Breast epithelium (tissue), 4 donors: ENCODE measurements at regions not wholly inside any gene's neighbourhood (a gene's known extent, or its start where the extent isn't known, plus 50 kb on each side); places are given as distances from the start of the nearest gene placed in this dataset.

Source experiments
- DNase-seq, 2 donors: peaks; one replicate each; pipeline ENCODE4 v3.0.0-alpha.2; 2019; ENCODE audit warnings: low spot score in 2 of 2
- H3K27ac ChIP-seq, 2 donors: fragments of 200-600 bp; sonication (generic) in 1 of 2; one replicate each; pipeline ENCODE4 v1.5.1; 2016 to 2019; ENCODE audit warnings: mild to moderate bottlenecking in 1 of 2
- H3K27me3 ChIP-seq, 2 donors: fragments of 200-600 bp; sonication (generic) in 1 of 2; one replicate each; pipeline versions ENCODE4 v1.5.1 to v1.6.0; 2017 to 2019; ENCODE audit warnings: control low read depth in 1 of 2, mild to moderate bottlenecking in 1 of 2
- H3K36me3 ChIP-seq: fragments of 200-600 bp; one replicate; pipeline ENCODE4 v1.5.1; 2019
- H3K4me1 ChIP-seq, 2 donors: fragments of 200-600 bp; sonication (generic); one replicate each; pipeline ENCODE4 v1.5.1; 2016 to 2019; ENCODE audit warnings: control low read depth in 1 of 2
- H3K4me3 ChIP-seq, 3 donors: fragments of 200-600 bp; sonication (generic); 1 replicate in 2 of 3; 2 replicates in 1 of 3; pipeline ENCODE4 v1.5.1; 2016 to 2019; ENCODE audit warnings: mild to moderate bottlenecking in 3 of 3, moderate library complexity in 2 of 3
- H3K9me3 ChIP-seq, 2 donors: fragments of 200-600 bp; sonication (generic) in 1 of 2; one replicate each; pipeline ENCODE4 v1.5.1; 2016 to 2019; ENCODE audit warnings: control low read depth in 1 of 2
- POLR2A ChIP-seq: fragments of 450-650 bp; IDR thresholded peaks from one replicate; pipeline ENCODE4 v1.6.1; 2016; ENCODE audit warnings: antibody characterized with exemption, mild to moderate bottlenecking, moderate library complexity
- POLR2AphosphoS5 ChIP-seq, 3 donors: sonication (generic); formaldehyde crosslinking; IDR thresholded peaks; one replicate each; pipeline ENCODE4 v1.6.1; 2017; ENCODE audit warnings: antibody characterized with exemption in 3 of 3
- intact Hi-C: fragments of 100-400 bp; cut with DNase I; formaldehyde crosslinking; loops from one replicate; pipeline ENCODE4 v1.15.1; 2023; ENCODE audit warnings: low total_unique reads
- TF ChIP-seq, protein P1 (sequence below), 3 donors: fragments of 450-650 bp; IDR thresholded peaks; one replicate each; pipeline ENCODE4 v1.5.1; 2016 to 2017; ENCODE audit warnings: antibody characterized with exemption in 3 of 3, mild to moderate bottlenecking in 3 of 3, moderate library complexity in 3 of 3

- Histone ChIP-seq H3K4me1 (no peaks in the 10 kb centered on the region), H3K36me3 (no peaks in the 10 kb centered on the region), H3K27me3 (no peaks in the 10 kb centered on the region), H3K9me3 (no peaks in the 10 kb centered on the region), H3K4me3 (no peak overlapping the region), H3K27ac (no peak overlapping the region)
- no peak for DNase-seq
- TF ChIP-seq, protein P1, sequence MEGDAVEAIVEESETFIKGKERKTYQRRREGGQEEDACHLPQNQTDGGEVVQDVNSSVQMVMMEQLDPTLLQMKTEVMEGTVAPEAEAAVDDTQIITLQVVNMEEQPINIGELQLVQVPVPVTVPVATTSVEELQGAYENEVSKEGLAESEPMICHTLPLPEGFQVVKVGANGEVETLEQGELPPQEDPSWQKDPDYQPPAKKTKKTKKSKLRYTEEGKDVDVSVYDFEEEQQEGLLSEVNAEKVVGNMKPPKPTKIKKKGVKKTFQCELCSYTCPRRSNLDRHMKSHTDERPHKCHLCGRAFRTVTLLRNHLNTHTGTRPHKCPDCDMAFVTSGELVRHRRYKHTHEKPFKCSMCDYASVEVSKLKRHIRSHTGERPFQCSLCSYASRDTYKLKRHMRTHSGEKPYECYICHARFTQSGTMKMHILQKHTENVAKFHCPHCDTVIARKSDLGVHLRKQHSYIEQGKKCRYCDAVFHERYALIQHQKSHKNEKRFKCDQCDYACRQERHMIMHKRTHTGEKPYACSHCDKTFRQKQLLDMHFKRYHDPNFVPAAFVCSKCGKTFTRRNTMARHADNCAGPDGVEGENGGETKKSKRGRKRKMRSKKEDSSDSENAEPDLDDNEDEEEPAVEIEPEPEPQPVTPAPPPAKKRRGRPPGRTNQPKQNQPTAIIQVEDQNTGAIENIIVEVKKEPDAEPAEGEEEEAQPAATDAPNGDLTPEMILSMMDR (IDR thresholded peaks at IDR 0.05) = no peak
- no peak for TF ChIP-seq POLR2A
- no peak for TF ChIP-seq POLR2AphosphoS5 (IDR thresholded peaks at IDR 0.05)
- intact Hi-C loops = no loop called here
Observed at GRCh38 chr16:27617665-27618064, 67.7 kb downstream of the KATNIP start.

DNA sequence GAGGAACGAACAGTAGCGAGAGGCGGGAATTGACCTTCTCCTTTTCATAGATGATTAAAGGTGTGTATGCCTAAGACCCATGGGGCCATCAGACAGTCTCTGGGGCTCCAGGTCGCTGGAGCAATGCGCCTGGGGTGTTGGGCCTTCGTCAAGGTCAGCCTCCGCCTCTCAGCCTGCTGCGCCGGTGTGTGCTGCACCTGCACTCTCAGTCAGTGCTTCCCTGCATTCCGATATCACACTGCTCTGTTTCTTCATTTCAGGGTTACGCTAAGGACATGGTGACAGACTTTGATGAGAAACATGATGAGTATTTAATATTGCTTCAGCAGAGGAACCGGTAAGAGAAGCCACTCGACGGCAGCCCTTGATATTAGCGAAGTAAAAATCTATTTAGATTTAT, 68.2 kb downstream of the KATNIP start:
- no peak for DNase-seq
- no peaks in the 10 kb centered on the region for H3K36me3 ChIP-seq
- H3K4me1 ChIP-seq = no peaks in the 10 kb centered on the region
- no peaks in the 10 kb centered on the region for H3K9me3 ChIP-seq
- H3K27me3 ChIP-seq = no peaks in the 10 kb centered on the region
- intact Hi-C loops = no loop called here
- no peak overlapping the region for H3K27ac ChIP-seq
- TF ChIP-seq POLR2AphosphoS5 (IDR thresholded peaks at IDR 0.05) (no peak), POLR2A (no peak)
- TF ChIP-seq, protein P1 (IDR thresholded peaks at IDR 0.05) = no peak
- no peak overlapping the region for H3K4me3 ChIP-seq

GRCh38 chr16:27618606-27619327, 68.8 kb downstream of the KATNIP start:
- H3K27ac ChIP-seq = no peak overlapping the region
- TF ChIP-seq POLR2A (no peak), POLR2AphosphoS5 (IDR thresholded peaks at IDR 0.05) (no peak)
- TF ChIP-seq, protein P1 (IDR thresholded peaks at IDR 0.05) = no peak

DNA sequence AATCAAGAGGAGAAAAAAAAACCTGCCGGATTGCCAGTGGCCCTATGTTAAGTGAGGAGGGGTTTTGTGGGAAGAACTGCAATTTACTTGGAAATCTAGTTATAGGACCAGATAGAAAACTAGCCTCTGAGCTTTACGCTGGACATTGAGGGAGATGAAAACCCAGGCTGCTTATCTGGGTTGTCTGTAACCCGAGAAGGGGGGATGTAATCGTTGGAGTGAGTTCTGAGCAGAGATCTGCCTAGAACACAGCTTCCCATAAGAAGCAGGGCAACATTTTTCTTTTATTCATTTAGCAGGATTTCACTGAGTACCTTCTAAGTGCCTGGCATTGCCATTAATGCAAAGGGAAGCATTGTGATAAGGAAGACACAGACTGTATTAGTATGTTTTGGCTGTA, 70.6 kb downstream of the KATNIP start:
- DNase-seq = no peak
- Histone ChIP-seq H3K36me3 (no peaks in the 10 kb centered on the region), H3K4me3 (no peak overlapping the region), H3K27me3 (no peaks in the 10 kb centered on the region), H3K27ac (no peak overlapping the region), H3K4me1 (no peaks in the 10 kb centered on the region), H3K9me3 (no peaks in the 10 kb centered on the region)
- TF ChIP-seq, protein P1 (IDR thresholded peaks at IDR 0.05) = no peak
- TF ChIP-seq POLR2AphosphoS5 (IDR thresholded peaks at IDR 0.05) = no peak
- no peak for TF ChIP-seq POLR2A
- intact Hi-C loops = no loop called here

More at GRCh38 chr16:27618606-27619327, 68.8 kb downstream of the KATNIP start:
- Histone ChIP-seq H3K27me3 (no peaks in the 10 kb centered on the region), H3K9me3 (no peaks in the 10 kb centered on the region), H3K36me3 (no peaks in the 10 kb centered on the region), H3K4me1 (no peaks in the 10 kb centered on the region), H3K4me3 (no peak overlapping the region)
- no peak for DNase-seq
- intact Hi-C loops = no loop called here

DNA sequence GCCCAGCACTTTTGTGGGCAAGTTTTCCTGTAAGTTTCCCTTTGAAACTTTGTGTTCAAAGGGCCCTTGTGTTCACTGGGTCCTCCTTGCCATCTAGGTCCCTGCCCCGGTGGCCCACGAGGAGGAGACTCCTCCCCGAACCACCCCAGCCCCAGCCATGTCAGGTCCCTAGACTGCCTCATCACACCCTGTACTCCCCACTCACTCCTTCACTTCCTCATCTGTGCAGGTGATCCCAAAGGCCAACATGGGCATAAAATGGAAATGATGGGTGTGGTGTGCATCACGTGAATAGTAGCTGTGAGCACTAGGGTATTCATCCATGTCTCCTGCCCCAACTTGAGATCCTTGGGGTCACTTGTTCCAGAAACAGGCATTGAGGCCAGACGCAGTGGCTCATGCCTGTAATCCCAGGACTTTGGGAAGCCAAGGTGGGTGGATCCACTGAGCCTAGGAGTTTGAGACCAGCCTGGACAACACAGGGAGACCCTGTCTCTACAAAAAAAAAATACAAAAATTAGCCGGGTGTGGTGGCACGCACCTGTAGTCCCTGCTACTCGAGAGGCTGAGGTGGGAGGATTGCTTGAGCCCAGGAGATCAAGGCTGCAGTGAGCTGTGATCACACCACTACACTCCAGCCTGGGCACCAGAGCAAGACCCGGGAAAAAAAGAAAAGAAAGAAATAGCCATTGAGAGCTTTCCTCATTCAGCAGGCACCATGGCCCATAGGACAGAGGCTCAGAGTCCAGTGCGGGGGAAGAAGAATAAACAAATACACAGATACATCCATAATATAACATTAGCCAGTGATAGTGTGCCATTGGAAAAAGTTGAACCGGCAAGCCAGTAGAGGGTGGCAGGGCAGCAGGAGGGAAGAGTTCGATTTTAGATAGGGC, 74.5 kb downstream of the KATNIP start:
- TF ChIP-seq, protein P1 (IDR thresholded peaks at IDR 0.05) = no peak
- TF ChIP-seq POLR2AphosphoS5 (IDR thresholded peaks at IDR 0.05) = no peak
- no peak for TF ChIP-seq POLR2A
- no peaks in the 10 kb centered on the region for H3K9me3 ChIP-seq
- H3K36me3 ChIP-seq = no peaks in the 10 kb centered on the region
- intact Hi-C loops = no loop called here
- H3K27me3 ChIP-seq = no peaks in the 10 kb centered on the region
- no peak for DNase-seq
- H3K4me1 ChIP-seq = no peaks in the 10 kb centered on the region
- no peak overlapping the region for H3K4me3 ChIP-seq
- no peak overlapping the region for H3K27ac ChIP-seq
